Thyroid gland (tissue), 4 donors: ENCODE measurements at regions not wholly inside any gene's neighbourhood (a gene's known extent, or its start where the extent isn't known, plus 50 kb on each side); places are given as distances from the start of the nearest gene placed in this dataset.

Source experiments
- CTCF ChIP-seq, 6 experiments: fragments of 200-600 bp in 3 of 6; fragments of 450-650 bp in 3 of 6; sonication (generic) in 3 of 6; IDR thresholded peaks; one replicate each; pipeline ENCODE4 v1.5.1; 2016 to 2019; ENCODE audit warnings: antibody characterized with exemption in 6 of 6, mild to moderate bottlenecking in 2 of 6, inconsistent platforms in 1 of 6, moderate library complexity in 1 of 6
- POLR2A ChIP-seq, 2 donors: fragments of 450-650 bp; IDR thresholded peaks; one replicate each; pipeline ENCODE4 v1.6.1; 2017; ENCODE audit warnings: antibody characterized with exemption in 2 of 2, mild to moderate bottlenecking in 2 of 2, moderate library complexity in 1 of 2

GRCh38 chr4:123312951-123313592, 83.5 kb upstream of the SPRY1 start:
- TF ChIP-seq CTCF (IDR thresholded peaks at IDR 0.05), result no peak
- no peak for TF ChIP-seq POLR2A (IDR thresholded peaks at IDR 0.05)
